Large intestine (tissue), 3 donors: ENCODE measurements at regions not wholly inside any gene's neighbourhood (a gene's known extent, or its start where the extent isn't known, plus 50 kb on each side); places are given as distances from the start of the nearest gene placed in this dataset.
"Not testable (repeated sequence)": the region's sequence is repeated elsewhere in the genome, so short reads cannot be mapped to it uniquely, and the experiment has no call there.

Experiments used
- DNase-seq, 2 donors: peaks; one replicate each; pipeline versions ENCODE4 v3.0.0 to v3.0.0-alpha.2; 2013
- H3K27ac ChIP-seq: one replicate; pipeline ENCODE4 v1.5.1; 2013; ENCODE audit warnings: low read length
- H3K27me3 ChIP-seq: 2 replicates; pipeline ENCODE4 v1.6.1; 2013; ENCODE audit warnings: low read length; ENCODE audit not compliant: control insufficient read depth, insufficient read depth
- H3K36me3 ChIP-seq: 2 replicates; pipeline ENCODE4 v1.6.1; 2013; ENCODE audit warnings: low read length; ENCODE audit not compliant: control insufficient read depth, insufficient read depth
- H3K4me1 ChIP-seq: one replicate; pipeline ENCODE4 v1.6.1; 2013; ENCODE audit warnings: low read length; ENCODE audit not compliant: control insufficient read depth, insufficient read depth
- H3K4me3 ChIP-seq: one replicate; pipeline ENCODE4 v1.5.1; 2013; ENCODE audit warnings: low read length
- H3K9me3 ChIP-seq: one replicate; pipeline ENCODE4 v1.6.1; 2013; ENCODE audit warnings: mild to moderate bottlenecking, low read depth, low read length, moderate library complexity; ENCODE audit not compliant: control insufficient read depth
- WGBS: methylation state at CpG from one replicate; pipeline ENCODE4 v1.1.5; 2013; ENCODE audit warnings: low lambda C conversion rate; ENCODE audit not compliant: insufficient coverage; 5-methylcytosine and 5-hydroxymethylcytosine counted together

DNA sequence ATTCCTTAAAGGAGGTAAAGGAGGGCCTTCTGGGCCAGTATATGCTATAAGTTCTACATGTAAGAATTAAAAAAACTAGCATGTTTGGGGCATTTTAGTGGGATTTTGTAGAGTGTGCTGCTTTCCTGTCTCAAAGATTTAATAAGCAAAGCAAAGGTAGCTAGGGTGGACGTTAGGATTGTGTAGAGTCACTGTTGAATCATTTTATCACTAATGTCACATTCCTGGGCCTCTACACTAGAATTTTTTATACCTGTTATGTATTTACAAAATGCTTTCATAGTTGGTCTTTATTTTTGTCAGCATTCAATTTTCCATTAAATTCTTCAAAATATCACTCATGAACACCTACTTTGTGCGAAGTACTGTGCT is 139.4 kb upstream of the PHYHIPL start:
- 60% methylated on average over 1 of the region's 2 CpGs for WGBS
- no peaks in the 10 kb centered on the region for H3K27me3 ChIP-seq
- DNase-seq: no peak
- no peak overlapping the region for H3K27ac ChIP-seq
- H3K36me3 ChIP-seq: no peaks in the 10 kb centered on the region
- H3K4me1 ChIP-seq: peaks cover 6% of the 10 kb centered on the region
- H3K9me3 ChIP-seq: no peaks in the 10 kb centered on the region
- no peak overlapping the region for H3K4me3 ChIP-seq

DNA sequence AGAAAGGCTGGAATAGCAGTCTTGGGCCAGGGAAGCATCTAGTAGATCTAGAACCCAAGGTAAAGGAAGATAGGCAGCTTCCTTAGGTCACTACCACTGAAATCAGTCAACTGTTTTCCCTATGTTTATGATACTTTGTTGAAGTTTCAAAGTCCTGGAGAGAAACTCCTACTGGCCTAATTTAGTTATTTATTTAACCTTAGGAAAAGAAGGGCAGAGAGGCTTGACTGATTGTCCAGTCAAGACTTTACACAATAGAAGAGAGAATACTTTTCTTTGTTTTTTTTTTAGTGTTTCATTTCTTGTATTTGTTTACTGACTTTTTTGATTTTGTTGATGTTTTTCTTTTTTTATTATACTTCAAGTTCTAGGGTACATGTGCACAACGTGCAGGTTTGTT is 138.9 kb upstream of the PHYHIPL start:
- no peak overlapping the region for H3K4me3 ChIP-seq

DNA sequence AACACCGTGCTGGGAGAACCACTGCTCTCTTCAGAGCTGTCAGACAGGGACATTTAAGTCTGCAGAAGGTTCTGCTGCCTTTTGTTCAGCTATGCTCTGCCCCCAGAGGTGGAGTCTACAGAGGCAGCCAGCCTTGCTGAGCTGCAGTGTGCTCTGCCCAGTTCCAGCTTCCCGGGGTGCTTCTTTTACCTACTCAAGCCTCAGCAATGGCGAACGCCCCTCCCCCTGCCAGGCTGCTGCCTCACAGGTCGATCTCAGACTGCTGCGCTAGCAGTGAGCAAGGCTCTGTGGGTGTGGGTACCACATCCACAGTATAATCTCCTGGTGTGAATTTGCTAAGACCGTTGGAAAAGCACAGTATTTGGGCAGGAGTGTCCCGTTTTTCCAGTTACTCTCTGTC is 133.1 kb upstream of the PHYHIPL start:
- not testable (repeated sequence) for H3K27me3 ChIP-seq, DNase-seq, H3K36me3 ChIP-seq, H3K9me3 ChIP-seq, H3K4me3 ChIP-seq, H3K27ac ChIP-seq, H3K4me1 ChIP-seq
- no CpG with 5 or more reads among the region's 8 CpGs for WGBS

More for the DNA sequence above, 138.9 kb upstream of the PHYHIPL start:
- Histone ChIP-seq H3K4me1 (peaks cover 6% of the 10 kb centered on the region), H3K36me3 (no peaks in the 10 kb centered on the region), H3K27me3 (no peaks in the 10 kb centered on the region), H3K9me3 (no peaks in the 10 kb centered on the region), H3K27ac (no peak overlapping the region)
- WGBS: no CpG with 5 or more reads among the region's 1 CpG
- DNase-seq: peak; percentile 21 to 62

DNA sequence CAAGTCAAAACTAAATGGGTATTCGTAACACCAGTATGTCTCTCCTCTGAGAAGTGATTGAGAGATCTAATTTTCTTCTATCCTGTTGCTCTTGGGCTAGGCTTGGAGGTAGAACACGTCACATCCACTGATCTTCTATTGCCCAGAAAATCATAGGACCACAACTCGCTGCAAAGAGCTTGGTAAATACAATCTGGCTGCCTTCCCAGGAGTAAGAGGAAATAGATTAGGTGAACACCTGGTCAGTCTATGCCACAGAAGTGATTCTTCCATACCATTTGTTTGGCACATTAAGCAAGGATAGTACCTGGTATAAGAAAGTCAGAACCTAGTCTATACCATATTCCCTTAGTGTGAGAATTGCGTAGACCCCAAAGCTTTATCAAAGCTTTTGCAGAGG is 129.3 kb upstream of the PHYHIPL start:
- no CpG with 5 or more reads among the region's 4 CpGs for WGBS
- Histone ChIP-seq H3K27me3 (no peaks in the 10 kb centered on the region), H3K4me1 (no peaks in the 10 kb centered on the region), H3K9me3 (no peaks in the 10 kb centered on the region), H3K4me3 (no peak overlapping the region), H3K27ac (no peak overlapping the region), H3K36me3 (no peaks in the 10 kb centered on the region)
- no peak for DNase-seq

DNA sequence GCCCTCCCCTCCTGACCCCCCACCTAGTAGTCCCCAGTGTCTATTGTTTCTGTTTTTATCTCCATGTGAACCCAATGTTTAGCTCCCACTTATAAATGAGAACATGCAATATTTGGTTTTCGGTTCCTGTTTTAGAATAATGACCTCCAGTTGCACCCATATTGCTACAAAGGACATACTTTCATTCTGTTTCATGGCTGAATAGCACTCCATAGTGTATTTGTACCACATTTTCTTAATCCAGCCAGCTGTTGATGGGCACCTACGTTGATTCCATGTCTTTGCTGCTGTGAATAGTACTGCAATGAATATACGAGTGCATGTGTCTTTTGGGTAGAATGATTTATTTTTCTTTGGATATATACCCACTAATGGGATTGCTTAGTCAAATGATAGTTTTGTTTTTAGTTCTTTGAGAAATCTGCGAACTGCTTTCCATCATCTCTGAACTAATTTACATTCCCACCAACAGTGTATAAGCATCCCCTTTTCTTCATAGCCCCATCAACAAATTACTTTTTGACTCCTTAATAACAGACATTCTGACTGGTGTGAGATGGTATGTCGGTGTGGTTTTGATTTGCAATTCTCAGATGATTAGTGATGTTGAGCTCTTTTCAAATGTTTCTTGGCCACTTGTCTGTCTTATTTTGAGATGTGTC is 128.4 kb upstream of the PHYHIPL start:
- H3K27me3 ChIP-seq: no peaks in the 10 kb centered on the region
- no peaks in the 10 kb centered on the region for H3K9me3 ChIP-seq
- H3K36me3 ChIP-seq: no peaks in the 10 kb centered on the region
- no peak for DNase-seq
- no peak overlapping the region for H3K27ac ChIP-seq
- H3K4me3 ChIP-seq: no peak overlapping the region
- H3K4me1 ChIP-seq: no peaks in the 10 kb centered on the region
- WGBS: no CpG with 5 or more reads among the region's 5 CpGs

DNA sequence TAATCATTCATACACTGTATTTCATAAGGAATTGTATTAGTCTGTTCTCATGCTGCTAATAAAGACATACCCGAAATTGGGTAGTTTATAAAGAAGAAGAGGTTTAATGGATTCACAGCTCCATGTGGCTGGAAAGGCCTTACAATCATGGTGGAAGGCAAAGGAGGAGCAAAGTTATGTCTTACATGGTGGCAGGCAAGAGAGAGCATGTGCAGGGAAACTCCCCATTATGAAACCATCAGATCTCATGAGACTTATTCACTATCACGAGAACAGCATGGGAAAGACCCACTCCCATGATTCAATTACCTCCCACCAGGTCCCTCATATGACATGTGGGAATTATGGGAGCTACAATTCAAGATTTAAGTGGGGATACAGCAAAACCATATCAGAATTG is 122.9 kb upstream of the PHYHIPL start:
- not testable (repeated sequence) for H3K36me3 ChIP-seq, DNase-seq, H3K9me3 ChIP-seq, H3K27ac ChIP-seq, H3K27me3 ChIP-seq, H3K4me1 ChIP-seq, H3K4me3 ChIP-seq
- no CpG with 5 or more reads among the region's 2 CpGs for WGBS

DNA sequence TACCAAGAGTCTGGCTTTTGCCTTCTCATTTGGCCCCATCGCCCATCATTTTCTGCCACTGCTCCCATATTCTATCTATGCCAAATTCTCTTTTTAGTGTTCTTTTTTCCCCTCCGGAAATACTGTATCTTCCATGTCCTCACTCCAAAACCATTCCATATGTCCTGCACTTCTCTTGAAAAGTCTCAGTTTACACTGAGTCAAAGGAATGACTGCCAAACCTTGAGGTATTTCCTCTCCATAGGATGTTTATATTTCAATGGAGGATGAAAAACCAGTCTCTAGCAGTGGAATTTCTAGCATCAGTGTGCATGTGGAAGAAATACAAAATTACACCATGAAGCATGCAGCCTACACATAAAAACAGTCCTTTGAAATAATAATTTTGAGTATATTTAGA is 121.4 kb upstream of the PHYHIPL start:
- H3K4me3 ChIP-seq: no peak overlapping the region
- no peaks in the 10 kb centered on the region for H3K9me3 ChIP-seq
- 100% methylated on average over 1 of the region's 2 CpGs for WGBS
- no peaks in the 10 kb centered on the region for H3K4me1 ChIP-seq
- H3K27me3 ChIP-seq: no peaks in the 10 kb centered on the region
- no peak overlapping the region for H3K27ac ChIP-seq
- no peak for DNase-seq
- no peaks in the 10 kb centered on the region for H3K36me3 ChIP-seq

DNA sequence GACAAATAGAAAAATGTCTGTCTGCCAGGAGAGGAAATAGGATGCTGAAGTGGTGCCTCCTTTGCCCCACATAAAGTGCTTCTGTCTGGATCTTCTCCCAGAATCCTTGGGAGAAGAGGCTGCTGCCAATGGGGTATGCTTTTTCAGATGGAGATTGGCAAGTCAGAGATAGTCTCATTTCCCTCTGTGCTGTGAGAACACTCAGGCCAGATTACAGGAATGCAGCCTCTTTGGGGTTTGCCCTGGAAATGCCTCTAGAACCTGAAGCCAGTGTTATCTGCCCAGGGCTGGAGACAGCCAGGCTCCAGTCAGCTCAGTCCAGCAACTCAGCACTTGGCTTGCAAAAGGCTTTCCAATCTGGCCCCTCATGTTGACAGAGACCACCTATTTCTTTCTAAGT is 119.1 kb upstream of the PHYHIPL start:
- H3K27ac ChIP-seq: no peak overlapping the region
- no peak for DNase-seq
- no peaks in the 10 kb centered on the region for H3K4me1 ChIP-seq
- H3K9me3 ChIP-seq: no peaks in the 10 kb centered on the region
- no peak overlapping the region for H3K4me3 ChIP-seq
- H3K36me3 ChIP-seq: no peaks in the 10 kb centered on the region
- H3K27me3 ChIP-seq: no peaks in the 10 kb centered on the region

DNA sequence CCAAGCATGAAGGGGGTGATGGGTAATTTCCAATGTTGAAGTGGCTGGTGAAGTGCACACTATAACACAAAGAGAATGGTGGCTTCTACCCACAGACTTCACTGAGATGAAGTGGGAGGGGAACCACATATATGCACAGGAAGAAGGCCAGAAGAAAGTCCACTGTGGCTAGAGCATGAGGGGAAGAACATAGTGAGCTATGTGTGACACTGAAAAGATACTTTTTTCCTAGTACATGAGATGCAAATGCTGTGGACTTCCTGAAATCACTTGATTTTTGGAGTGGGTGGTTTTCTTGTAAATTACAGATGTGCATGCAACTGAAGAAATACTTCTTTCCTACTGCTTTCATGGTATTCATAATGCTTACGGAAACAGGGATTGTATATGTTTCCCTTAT is 115.6 kb upstream of the PHYHIPL start:
- Histone ChIP-seq H3K9me3 (no peaks in the 10 kb centered on the region), H3K36me3 (no peaks in the 10 kb centered on the region), H3K27me3 (no peaks in the 10 kb centered on the region), H3K4me1 (peaks cover 14% of the 10 kb centered on the region), H3K27ac (no peak overlapping the region), H3K4me3 (no peak overlapping the region)
- DNase-seq: no peak
- 100% methylated on average over 1 of the region's 1 CpG for WGBS

DNA sequence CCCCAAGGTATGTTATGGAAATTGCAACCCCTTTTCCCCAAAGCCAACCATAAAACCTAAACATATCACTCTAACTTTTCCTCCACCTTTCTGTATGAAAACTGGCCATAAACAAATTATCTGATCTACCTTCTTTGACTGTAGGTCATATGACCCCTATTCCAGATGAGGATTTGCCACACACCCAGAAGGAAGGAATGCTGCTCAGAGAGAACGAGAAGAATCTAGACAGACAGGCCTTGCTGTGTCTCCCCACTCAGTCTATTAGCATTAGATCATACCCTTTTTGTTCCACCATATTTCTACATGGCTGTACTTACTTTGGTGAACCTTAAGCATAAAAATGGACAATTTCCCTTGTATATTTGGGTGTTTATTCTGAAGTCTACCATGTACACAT is 113.0 kb upstream of the PHYHIPL start:
- no peaks in the 10 kb centered on the region for H3K36me3 ChIP-seq
- peak in 1 of 2 donors; percentile 37 for DNase-seq
- H3K4me1 ChIP-seq: peaks cover 14% of the 10 kb centered on the region
- no peaks in the 10 kb centered on the region for H3K9me3 ChIP-seq
- H3K27me3 ChIP-seq: no peaks in the 10 kb centered on the region
- WGBS: no CpG with 5 or more reads among the region's 1 CpG
- no peak overlapping the region for H3K4me3 ChIP-seq
- H3K27ac ChIP-seq: no peak overlapping the region

DNA sequence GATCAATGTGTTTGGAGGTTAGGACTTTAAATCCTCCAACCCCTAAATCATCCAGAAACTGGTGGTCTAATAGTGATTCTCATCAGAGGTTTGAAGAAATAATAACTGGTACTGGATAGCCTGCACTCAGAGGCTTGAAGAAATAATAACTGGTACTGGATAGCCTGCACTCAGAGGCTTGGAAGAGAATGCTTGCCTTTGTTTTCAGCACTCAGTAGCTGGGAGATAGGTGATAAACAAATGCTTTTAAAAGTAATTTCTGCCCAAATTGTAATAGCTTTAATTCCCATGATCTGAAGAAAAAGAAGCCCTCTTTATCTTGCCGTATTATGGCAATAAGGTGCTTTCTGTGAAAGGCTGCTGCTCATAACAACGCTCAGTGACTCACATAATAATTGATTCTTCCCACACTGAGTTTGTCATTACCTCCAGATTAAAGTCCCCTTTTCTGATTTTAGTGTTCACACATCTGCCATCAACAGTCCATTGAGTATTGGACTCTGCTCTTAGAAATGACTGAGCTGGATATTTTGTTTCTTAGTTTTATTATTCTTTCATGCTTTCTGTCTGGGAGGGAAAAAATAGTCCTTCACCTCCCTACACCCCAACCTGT is 112.3 kb upstream of the PHYHIPL start:
- DNase-seq: peak; percentile 23 to 67
- no CpG with 5 or more reads among the region's 2 CpGs for WGBS
- Histone ChIP-seq H3K4me1 (peaks cover 14% of the 10 kb centered on the region), H3K9me3 (no peaks in the 10 kb centered on the region), H3K27me3 (no peaks in the 10 kb centered on the region), H3K27ac (peak overlapping the region; percentile 37), H3K36me3 (no peaks in the 10 kb centered on the region), H3K4me3 (no peak overlapping the region)
